ENCODE measurements at regions not wholly inside any gene's neighbourhood (a gene's known extent, or its start where the extent isn't known, plus 50 kb on each side); places are given as distances from the start of the nearest gene placed in this dataset.

DNA sequence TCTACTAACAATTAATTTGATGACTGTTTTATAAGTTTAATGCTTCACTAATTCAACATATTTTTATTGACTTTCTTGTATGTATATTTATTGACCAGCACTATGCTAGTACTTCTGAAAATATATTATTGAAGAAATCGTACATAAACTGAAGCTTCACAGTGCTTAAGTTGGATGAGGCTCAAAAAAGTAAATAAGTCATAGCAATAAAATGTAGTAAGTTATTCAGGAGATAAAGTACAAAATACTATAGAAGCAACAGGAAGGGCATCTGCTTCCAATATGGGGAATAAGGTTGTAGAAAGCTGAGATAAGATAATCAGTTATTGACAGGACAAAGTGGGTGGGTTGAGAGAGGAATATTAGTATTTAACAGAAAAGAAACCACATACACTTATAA lies 944.9 kb upstream of the MIR17HG start:
- DNase-seq (ENCODE audit: low read depth): no peak
- TF ChIP-seq, protein P1, sequence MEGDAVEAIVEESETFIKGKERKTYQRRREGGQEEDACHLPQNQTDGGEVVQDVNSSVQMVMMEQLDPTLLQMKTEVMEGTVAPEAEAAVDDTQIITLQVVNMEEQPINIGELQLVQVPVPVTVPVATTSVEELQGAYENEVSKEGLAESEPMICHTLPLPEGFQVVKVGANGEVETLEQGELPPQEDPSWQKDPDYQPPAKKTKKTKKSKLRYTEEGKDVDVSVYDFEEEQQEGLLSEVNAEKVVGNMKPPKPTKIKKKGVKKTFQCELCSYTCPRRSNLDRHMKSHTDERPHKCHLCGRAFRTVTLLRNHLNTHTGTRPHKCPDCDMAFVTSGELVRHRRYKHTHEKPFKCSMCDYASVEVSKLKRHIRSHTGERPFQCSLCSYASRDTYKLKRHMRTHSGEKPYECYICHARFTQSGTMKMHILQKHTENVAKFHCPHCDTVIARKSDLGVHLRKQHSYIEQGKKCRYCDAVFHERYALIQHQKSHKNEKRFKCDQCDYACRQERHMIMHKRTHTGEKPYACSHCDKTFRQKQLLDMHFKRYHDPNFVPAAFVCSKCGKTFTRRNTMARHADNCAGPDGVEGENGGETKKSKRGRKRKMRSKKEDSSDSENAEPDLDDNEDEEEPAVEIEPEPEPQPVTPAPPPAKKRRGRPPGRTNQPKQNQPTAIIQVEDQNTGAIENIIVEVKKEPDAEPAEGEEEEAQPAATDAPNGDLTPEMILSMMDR (IDR thresholded peaks at IDR 0.05; ENCODE audit: low read length, missing control alignments): no peak
- H3K4me3 ChIP-seq (replicated peaks; ENCODE audit: low read depth, low read length): no peak overlapping the region

DNA sequence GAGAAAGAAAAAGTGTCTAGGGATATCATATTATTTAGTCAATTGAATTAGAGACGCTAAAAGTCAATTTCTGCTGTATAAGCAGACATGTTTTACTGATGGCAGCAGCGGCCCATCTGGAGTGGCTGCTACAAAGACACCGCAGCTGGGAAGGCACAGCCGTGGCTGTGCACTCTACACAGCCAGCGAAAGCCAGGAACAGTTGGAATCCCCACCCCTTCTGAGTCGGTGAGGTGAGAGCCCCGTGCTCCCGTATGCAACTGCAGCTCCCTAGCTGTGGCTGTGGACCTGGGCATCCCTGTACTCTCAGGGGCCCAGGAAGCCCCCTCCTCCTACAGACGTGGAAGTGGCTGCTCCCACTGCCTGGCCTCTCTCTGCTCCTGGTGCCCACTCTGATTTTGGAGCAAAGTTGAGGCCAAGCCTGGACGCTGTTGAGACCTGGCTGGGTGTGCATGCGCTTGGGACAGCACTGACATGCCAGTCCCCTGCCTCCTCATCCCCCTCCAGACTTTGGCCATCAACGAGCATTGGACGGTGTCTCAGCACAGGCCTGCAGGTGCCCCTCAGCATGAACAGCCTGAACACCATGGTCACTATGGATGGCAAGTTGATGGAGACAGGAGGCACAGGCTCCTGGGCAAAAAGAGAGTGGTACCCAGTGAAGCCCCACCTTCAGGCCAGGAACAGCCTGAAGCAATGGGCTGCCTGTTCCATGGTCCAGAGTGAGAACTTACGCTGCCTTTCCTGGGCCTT lies 944.0 kb upstream of the MIR17HG start:
- DNase-seq (ENCODE audit: low read depth): no peak
- TF ChIP-seq, protein P1 (IDR thresholded peaks at IDR 0.05; ENCODE audit: low read length, missing control alignments): no peak
- no peak overlapping the region for H3K4me3 ChIP-seq (replicated peaks; ENCODE audit: low read depth, low read length)

DNA sequence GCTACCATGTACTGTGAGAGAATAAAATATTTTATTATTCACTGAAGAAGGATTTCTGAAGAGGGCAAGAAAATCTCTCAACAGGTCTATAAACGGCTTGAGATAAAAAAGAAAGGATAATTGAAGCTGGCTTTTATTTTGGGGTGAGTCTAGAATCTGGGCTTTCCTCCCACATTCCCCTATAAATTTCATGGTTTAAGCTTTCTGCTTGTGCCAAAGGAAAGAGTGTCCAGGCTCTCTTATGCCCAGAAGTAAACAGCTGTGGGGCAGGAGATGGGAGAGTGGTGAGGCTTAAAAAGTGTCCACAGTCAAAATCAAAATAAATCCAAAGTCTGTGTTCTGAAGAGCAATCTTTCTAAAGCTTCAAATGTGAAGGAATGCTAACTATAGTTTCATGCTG lies 942.2 kb upstream of the MIR17HG start:
- no peak overlapping the region for H3K4me3 ChIP-seq (replicated peaks; ENCODE audit: low read depth, low read length)
- no peak for DNase-seq (ENCODE audit: low read depth)
- TF ChIP-seq, protein P1 (IDR thresholded peaks at IDR 0.05; ENCODE audit: low read length, missing control alignments): no peak

DNA sequence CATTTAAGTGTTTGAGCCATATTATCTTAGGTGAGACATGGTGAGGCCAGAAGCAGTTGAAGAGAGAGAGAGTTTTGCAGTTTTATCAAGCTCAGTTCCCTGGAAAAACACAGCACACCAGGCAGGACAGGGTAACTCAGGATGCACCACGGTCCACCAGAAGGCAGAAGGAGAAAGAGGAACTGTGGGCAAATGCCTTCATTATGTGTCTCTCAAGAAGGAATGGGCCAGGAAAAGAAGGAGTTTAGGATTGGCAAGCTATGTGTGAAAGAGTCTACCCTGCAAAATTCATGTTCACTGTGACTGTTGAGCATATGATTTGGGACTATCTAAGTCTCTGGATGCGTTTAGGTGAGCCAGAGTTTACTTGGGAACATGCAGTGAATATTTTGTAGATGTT lies 934.5 kb upstream of the MIR17HG start:
- TF ChIP-seq, protein P1 (IDR thresholded peaks at IDR 0.05; ENCODE audit: low read length, missing control alignments): no peak
- no peak overlapping the region for H3K4me3 ChIP-seq (replicated peaks; ENCODE audit: low read depth, low read length)
- DNase-seq (ENCODE audit: low read depth): no peak

DNA sequence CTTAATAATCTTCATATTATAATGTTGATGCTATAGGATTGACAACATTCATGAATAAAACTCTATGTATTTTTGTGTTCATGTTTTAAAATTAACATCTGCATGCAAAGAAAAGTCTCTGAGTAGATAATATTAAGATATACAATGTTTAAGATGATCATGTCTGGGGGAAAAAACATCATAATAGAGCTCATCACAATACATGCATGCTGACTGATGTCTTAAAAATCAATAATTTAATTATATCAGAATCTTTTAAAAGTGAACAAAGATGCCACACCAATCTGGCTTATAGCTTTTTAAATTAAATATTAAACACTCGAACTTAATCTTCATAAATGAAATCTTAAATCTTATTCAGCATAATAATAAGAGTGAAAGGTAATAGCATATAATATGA lies 933.9 kb upstream of the MIR17HG start:
- no peak for DNase-seq (ENCODE audit: low read depth)
- H3K4me3 ChIP-seq (replicated peaks; ENCODE audit: low read depth, low read length): no peak overlapping the region
- TF ChIP-seq, protein P1 (IDR thresholded peaks at IDR 0.05; ENCODE audit: low read length, missing control alignments): no peak

DNA sequence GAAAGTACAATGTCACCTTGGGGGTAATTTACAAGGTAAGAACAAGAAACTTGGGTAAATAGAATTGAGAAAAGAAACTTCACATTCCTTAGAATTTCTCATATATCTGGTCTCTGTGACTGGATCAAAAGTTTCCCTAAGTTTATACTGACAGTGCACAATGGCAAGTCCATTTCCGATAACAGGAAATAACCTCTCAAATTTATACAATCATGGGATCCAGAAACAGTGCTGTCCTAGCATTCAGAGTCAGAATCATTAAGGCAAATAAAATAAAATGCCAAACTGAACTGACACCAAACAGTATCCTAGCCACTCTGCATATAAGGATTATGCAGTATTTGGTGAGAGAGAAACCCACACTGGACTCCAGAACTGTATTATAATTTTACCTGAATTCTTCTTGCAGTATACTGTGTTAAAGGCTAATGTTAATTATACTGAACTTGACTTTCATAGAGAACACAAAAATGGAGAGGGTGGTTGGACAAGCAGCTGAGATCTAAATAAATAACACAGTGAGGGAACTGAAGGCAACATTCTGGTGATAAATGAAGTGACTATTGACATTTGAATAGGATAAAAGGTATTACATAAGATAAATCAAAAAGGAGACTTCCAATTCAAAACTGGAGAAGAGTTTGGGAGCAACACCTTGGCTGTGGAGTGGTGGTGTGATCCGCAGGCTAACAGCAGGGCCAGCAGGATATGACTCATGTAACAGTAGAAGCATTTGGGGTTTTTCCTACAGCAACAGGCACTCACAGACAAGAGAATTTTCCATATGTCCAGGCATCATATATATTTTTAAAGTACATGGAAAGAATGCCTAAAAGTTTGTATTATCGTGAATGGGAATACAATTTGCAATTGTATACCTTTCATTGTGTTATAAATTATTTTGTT lies 932.5 kb upstream of the MIR17HG start:
- DNase-seq (ENCODE audit: low read depth): peak; percentile 67
- TF ChIP-seq, protein P1 (IDR thresholded peaks at IDR 0.05; ENCODE audit: low read length, missing control alignments): no peak
- H3K4me3 ChIP-seq (replicated peaks; ENCODE audit: low read depth, low read length): no peak overlapping the region
